A673 (cell line): ENCODE measurements at regions not wholly inside any gene's neighbourhood (a gene's known extent, or its start where the extent isn't known, plus 50 kb on each side); places are given as distances from the start of the nearest gene placed in this dataset.

Source experiments
- EZH2 ChIP-seq: fragments of 200-600 bp; sonication (generic); IDR thresholded peaks from 2 replicates; pipeline ENCODE4 v1.6.1; 2017; ENCODE audit warnings: borderline replicate concordance, low read depth, mild to moderate bottlenecking, mixed read lengths, antibody characterized with exemption, low read length; ENCODE audit not compliant: poor library complexity, severe bottlenecking
- TF ChIP-seq, protein P1 (sequence below): fragments of 300-800, 200-600 bp; sonication (generic); conservative IDR thresholded peaks from 2 replicates; pipeline ENCODE4 v1.5.1; 2017; ENCODE audit warnings: low read depth, mild to moderate bottlenecking, antibody characterized with exemption, low read length, moderate library complexity, mixed read lengths

GRCh38 chr2:211062297-211062612 is 505.9 kb downstream of the CPS1 start:
- TF ChIP-seq, protein P1, sequence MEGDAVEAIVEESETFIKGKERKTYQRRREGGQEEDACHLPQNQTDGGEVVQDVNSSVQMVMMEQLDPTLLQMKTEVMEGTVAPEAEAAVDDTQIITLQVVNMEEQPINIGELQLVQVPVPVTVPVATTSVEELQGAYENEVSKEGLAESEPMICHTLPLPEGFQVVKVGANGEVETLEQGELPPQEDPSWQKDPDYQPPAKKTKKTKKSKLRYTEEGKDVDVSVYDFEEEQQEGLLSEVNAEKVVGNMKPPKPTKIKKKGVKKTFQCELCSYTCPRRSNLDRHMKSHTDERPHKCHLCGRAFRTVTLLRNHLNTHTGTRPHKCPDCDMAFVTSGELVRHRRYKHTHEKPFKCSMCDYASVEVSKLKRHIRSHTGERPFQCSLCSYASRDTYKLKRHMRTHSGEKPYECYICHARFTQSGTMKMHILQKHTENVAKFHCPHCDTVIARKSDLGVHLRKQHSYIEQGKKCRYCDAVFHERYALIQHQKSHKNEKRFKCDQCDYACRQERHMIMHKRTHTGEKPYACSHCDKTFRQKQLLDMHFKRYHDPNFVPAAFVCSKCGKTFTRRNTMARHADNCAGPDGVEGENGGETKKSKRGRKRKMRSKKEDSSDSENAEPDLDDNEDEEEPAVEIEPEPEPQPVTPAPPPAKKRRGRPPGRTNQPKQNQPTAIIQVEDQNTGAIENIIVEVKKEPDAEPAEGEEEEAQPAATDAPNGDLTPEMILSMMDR, result no peak
- no peak for TF ChIP-seq EZH2
